Neuronal stem cell (in vitro differentiated cells): ENCODE measurements at regions not wholly inside any gene's neighbourhood (a gene's known extent, or its start where the extent isn't known, plus 50 kb on each side); places are given as distances from the start of the nearest gene placed in this dataset.

Experiments
- DNase-seq: peaks from one replicate; pipeline ENCODE4 v3.0.0-alpha.2; 2013; ENCODE audit warnings: low spot score
- H2AFZ ChIP-seq: one replicate; pipeline ENCODE4 v1.6.1; 2013; ENCODE audit warnings: mild to moderate bottlenecking, low read length, inconsistent platforms
- H2AK5ac ChIP-seq: 2 replicates; pipeline ENCODE4 v1.6.1; 2013; ENCODE audit warnings: low read depth, mild to moderate bottlenecking, inconsistent platforms, low read length, moderate library complexity, mixed read lengths
- H2BK120ac ChIP-seq: 2 replicates; pipeline ENCODE4 v1.6.1; 2013; ENCODE audit warnings: low read depth, mild to moderate bottlenecking, inconsistent platforms, low read length, moderate library complexity, mixed read lengths
- H2BK12ac ChIP-seq: one replicate; pipeline ENCODE4 v1.6.1; 2013; ENCODE audit warnings: low read length, inconsistent platforms
- H2BK15ac ChIP-seq: 2 replicates; pipeline ENCODE4 v1.6.1; 2013; ENCODE audit warnings: mild to moderate bottlenecking, low read length, inconsistent platforms, mixed read lengths
- H2BK5ac ChIP-seq: one replicate; pipeline ENCODE4 v1.6.1; 2013; ENCODE audit warnings: inconsistent platforms, mild to moderate bottlenecking, low read length, moderate library complexity
- H3K14ac ChIP-seq: one replicate; pipeline ENCODE4 v1.6.1; 2013; ENCODE audit warnings: low read length, inconsistent platforms
- H3K18ac ChIP-seq: 2 replicates; pipeline ENCODE4 v1.6.1; 2013; ENCODE audit warnings: low read length, inconsistent platforms
- H3K23ac ChIP-seq: 2 replicates; pipeline ENCODE4 v1.6.1; 2013; ENCODE audit warnings: low read depth, mild to moderate bottlenecking, mixed read lengths, low read length, inconsistent platforms; ENCODE audit not compliant: poor library complexity
- H3K27ac ChIP-seq: replicated peaks from 3 replicates; pipeline ENCODE4 v1.5.1; 2013; ENCODE audit warnings: low read length, inconsistent platforms
- H3K27me3 ChIP-seq, 3 experiments: 2 replicates each; pipeline ENCODE4 v1.6.1; 2013; ENCODE audit warnings: low read length in 3 of 3, mild to moderate bottlenecking in 2 of 3, inconsistent platforms in 1 of 3, low read depth in 1 of 3, mixed read lengths in 1 of 3, moderate library complexity in 1 of 3; ENCODE audit not compliant: control insufficient read depth in 3 of 3, insufficient read depth in 3 of 3
- H3K36me3 ChIP-seq, 2 donors: replicated peaks in 1 of 2; 2 replicates each; pipeline ENCODE4 v1.6.1; 2013; ENCODE audit warnings: low read length in 2 of 2; ENCODE audit not compliant: control insufficient read depth in 2 of 2, insufficient read depth in 2 of 2
- H3K4ac ChIP-seq: 2 replicates; pipeline ENCODE4 v1.6.1; 2013; ENCODE audit warnings: inconsistent platforms, mild to moderate bottlenecking, low read length, moderate library complexity
- H3K4me1 ChIP-seq, 2 donors: 1 replicate in 1 of 2; 2 replicates in 1 of 2; pipeline ENCODE4 v1.6.1; 2013; ENCODE audit warnings: low read length in 2 of 2, low read depth in 1 of 2; ENCODE audit not compliant: control insufficient read depth in 2 of 2, insufficient read depth in 1 of 2
- H3K4me2 ChIP-seq: one replicate; pipeline ENCODE4 v1.6.1; 2013; ENCODE audit warnings: mild to moderate bottlenecking, low read length, inconsistent platforms; ENCODE audit not compliant: insufficient read depth, poor library complexity, severe bottlenecking
- H3K4me3 ChIP-seq, 2 donors: 2 replicates each; pipeline ENCODE4 v1.5.1; 2013; ENCODE audit warnings: low read length in 2 of 2, mild to moderate bottlenecking in 2 of 2, inconsistent platforms in 1 of 2, moderate library complexity in 1 of 2
- H3K79me1 ChIP-seq: one replicate; pipeline ENCODE4 v1.6.1; 2013; ENCODE audit warnings: low read depth, mild to moderate bottlenecking, inconsistent platforms, low read length, moderate library complexity
- H3K9ac ChIP-seq: one replicate; pipeline ENCODE4 v1.6.1; 2013; ENCODE audit warnings: mild to moderate bottlenecking, low read depth, low read length, inconsistent platforms; ENCODE audit not compliant: poor library complexity
- H3K9me3 ChIP-seq, 2 donors: replicated peaks in 1 of 2; 2 replicates each; pipeline versions ENCODE3 to v1.6.1; 2013; ENCODE audit warnings: low read length in 2 of 2, mild to moderate bottlenecking in 2 of 2, inconsistent platforms in 1 of 2, low read depth in 1 of 2, mixed read lengths in 1 of 2, moderate library complexity in 1 of 2; ENCODE audit not compliant: control insufficient read depth in 2 of 2, insufficient read depth in 1 of 2
- H4K8ac ChIP-seq: one replicate; pipeline ENCODE4 v1.6.1; 2013; ENCODE audit warnings: low read depth, mild to moderate bottlenecking, inconsistent platforms, low read length, moderate library complexity
- H4K91ac ChIP-seq: one replicate; pipeline ENCODE4 v1.6.1; 2013; ENCODE audit warnings: low read length, low read depth, mild to moderate bottlenecking, inconsistent platforms; ENCODE audit not compliant: poor library complexity
- WGBS, 2 donors: extraction: QIAGEN DNeasy Blood & Tissue Kit; methylation state at CpG; one replicate each; pipeline ENCODE4 v1.1.7; 2013; ENCODE audit warnings: missing lambda C conversion rate in 2 of 2, mixed read lengths in 1 of 2; ENCODE audit not compliant: insufficient read length in 2 of 2, insufficient replicate concordance in 1 of 2; ENCODE audit errors: extremely low coverage in 2 of 2; 5-methylcytosine and 5-hydroxymethylcytosine counted together

DNA sequence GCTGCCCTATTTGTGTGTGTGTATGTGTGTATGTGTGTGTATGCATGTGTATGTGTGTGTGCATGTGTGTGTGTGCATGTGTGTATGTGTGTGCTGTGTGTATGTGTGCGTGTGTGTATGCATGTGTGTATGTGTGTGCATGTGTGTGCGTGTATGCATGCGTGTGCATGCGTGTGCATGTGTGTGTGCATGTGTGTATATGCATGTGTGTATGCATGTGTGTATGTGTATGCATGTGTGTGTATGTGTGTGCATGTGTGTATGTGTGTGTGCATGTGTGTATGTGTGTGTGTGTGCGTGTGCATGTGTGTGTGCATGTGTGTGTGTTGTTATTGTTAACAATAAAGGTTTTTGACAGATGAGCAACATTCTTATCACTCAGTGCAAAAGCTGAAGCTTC is 110.8 kb upstream of the HES1 start:
- Histone ChIP-seq H2AFZ (no peak overlapping the region), H3K4me3 (no peak overlapping the region), H4K8ac (no peak overlapping the region), H3K27me3 (no peaks in the 10 kb centered on the region), H2BK120ac (no peak overlapping the region), H3K4ac (no peak overlapping the region), H4K91ac (no peak overlapping the region), H3K79me1 (no peaks in the 10 kb centered on the region), H2BK5ac (no peak overlapping the region), H2BK12ac (no peak overlapping the region), H3K9me3 (peaks cover 0 to 3% of the 10 kb centered on the region in 2 donors), H3K36me3 (no peaks in the 10 kb centered on the region), H3K4me2 (no peak overlapping the region), H3K27ac (no peak overlapping the region), H3K14ac (no peak overlapping the region), H3K4me1 (peaks cover 5 to 8% of the 10 kb centered on the region in 2 donors), H3K18ac (no peak overlapping the region), H2AK5ac (no peak overlapping the region), H2BK15ac (no peak overlapping the region), H3K23ac (no peak overlapping the region), H3K9ac (peak overlapping the region; percentile 22)
- DNase-seq = no peak
- WGBS, 2 donors = no CpG with 5 or more reads among the region's 5 CpGs

DNA sequence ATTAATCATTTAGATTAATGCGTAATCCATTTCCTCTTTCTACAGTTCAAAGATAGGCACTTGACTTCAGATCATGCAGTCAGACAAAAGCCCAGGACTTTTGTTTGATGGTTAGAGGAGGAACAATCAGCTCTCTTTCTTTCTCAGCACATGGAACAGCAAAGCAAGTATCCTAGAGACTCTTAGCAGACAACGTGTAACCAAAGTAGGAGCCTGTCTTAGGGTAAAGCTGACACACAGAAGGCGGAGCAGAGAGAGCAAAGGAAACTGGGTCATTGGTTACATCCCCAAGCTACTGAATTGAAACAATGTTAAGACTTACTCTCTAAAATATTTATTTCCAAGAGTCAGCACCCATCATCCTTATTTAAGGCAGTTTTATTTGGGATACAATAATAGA is 110.0 kb upstream of the HES1 start:
- Histone ChIP-seq H2AFZ (no peak overlapping the region), H3K4me1 (peaks cover 5 to 8% of the 10 kb centered on the region in 2 donors), H3K79me1 (no peaks in the 10 kb centered on the region), H4K91ac (no peak overlapping the region), H3K14ac (no peak overlapping the region), H3K18ac (no peak overlapping the region), H3K36me3 (no peaks in the 10 kb centered on the region), H3K4me3 (no peak overlapping the region), H3K27ac (no peak overlapping the region), H3K9me3 (peaks cover 0 to 3% of the 10 kb centered on the region in 2 donors), H2BK15ac (no peak overlapping the region), H3K4me2 (no peak overlapping the region), H2BK120ac (no peak overlapping the region), H4K8ac (no peak overlapping the region), H2BK12ac (no peak overlapping the region), H3K9ac (no peak overlapping the region), H2AK5ac (no peak overlapping the region), H3K27me3 (no peaks in the 10 kb centered on the region), H2BK5ac (no peak overlapping the region), H3K23ac (no peak overlapping the region), H3K4ac (no peak overlapping the region)
- WGBS, 2 donors = no CpG with 5 or more reads among the region's 3 CpGs
- no peak for DNase-seq

DNA sequence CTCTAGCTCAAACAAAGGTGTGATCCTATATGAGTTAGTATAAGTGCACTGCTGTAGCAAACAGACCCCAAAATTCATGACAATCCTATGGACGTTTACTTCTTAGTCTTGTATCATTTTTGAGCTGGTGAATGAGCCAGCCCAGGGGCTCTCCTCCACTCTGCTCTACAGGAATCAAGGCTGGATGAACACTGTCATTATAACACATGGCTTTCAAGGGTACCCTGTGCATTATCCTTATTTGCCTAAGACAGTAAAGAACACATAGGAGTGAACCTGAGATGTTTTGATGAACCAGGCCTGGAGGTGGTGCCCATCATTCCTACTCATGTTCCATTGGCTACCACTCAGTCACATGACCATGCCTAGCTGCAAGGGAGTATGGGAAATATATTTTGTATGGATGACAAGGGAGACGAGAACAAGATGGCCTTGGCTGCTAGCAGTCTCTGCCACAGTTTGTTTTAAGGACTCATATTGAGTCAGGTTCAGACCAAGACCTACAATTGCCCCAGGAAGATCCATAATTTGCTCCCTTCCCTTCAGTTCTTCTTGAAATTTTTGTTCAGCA is 107.4 kb upstream of the HES1 start:
- no peak overlapping the region for H3K27ac ChIP-seq
- H3K9ac ChIP-seq = no peak overlapping the region
- no peaks in the 10 kb centered on the region for H3K36me3 ChIP-seq
- no peak overlapping the region for H2BK5ac ChIP-seq
- no peak overlapping the region for H3K18ac ChIP-seq
- H3K9me3 ChIP-seq = peaks cover 0 to 3% of the 10 kb centered on the region in 2 donors
- WGBS, 2 donors = no CpG with 5 or more reads among the region's 2 CpGs
- no peak for DNase-seq
- no peak overlapping the region for H2AFZ ChIP-seq
- no peak overlapping the region for H2AK5ac ChIP-seq
- no peak overlapping the region for H3K23ac ChIP-seq
- no peak overlapping the region for H4K91ac ChIP-seq
- H3K4me2 ChIP-seq = no peak overlapping the region
- H3K4me3 ChIP-seq = no peak overlapping the region
- H2BK120ac ChIP-seq = no peak overlapping the region
- no peaks in the 10 kb centered on the region for H3K27me3 ChIP-seq
- H3K79me1 ChIP-seq = no peaks in the 10 kb centered on the region
- no peak overlapping the region for H2BK12ac ChIP-seq
- H3K14ac ChIP-seq = no peak overlapping the region
- H4K8ac ChIP-seq = no peak overlapping the region
- peaks cover 17 to 18% of the 10 kb centered on the region in 2 donors for H3K4me1 ChIP-seq
- no peak overlapping the region for H2BK15ac ChIP-seq
- H3K4ac ChIP-seq = no peak overlapping the region

- Histone ChIP-seq H4K91ac (no peak overlapping the region), H2BK5ac (no peak overlapping the region), H3K4me3 (no peak overlapping the region), H3K9ac (no peak overlapping the region), H3K27me3 (no peaks in the 10 kb centered on the region), H2BK12ac (no peak overlapping the region), H3K36me3 (no peaks in the 10 kb centered on the region), H3K4ac (no peak overlapping the region), H2BK15ac (no peak overlapping the region), H3K18ac (no peak overlapping the region), H3K79me1 (no peaks in the 10 kb centered on the region), H4K8ac (no peak overlapping the region), H2AFZ (no peak overlapping the region), H2AK5ac (no peak overlapping the region), H3K27ac (no peak overlapping the region), H3K9me3 (peaks cover 0 to 3% of the 10 kb centered on the region in 2 donors), H2BK120ac (no peak overlapping the region), H3K4me1 (peaks cover 15% of the 10 kb centered on the region in 2 donors), H3K23ac (no peak overlapping the region), H3K14ac (no peak overlapping the region), H3K4me2 (no peak overlapping the region)
- DNase-seq = no peak
Observed at GRCh38 chr3:194029846-194030245, 106.1 kb upstream of the HES1 start.
